Neuronal stem cell (in vitro differentiated cells): ENCODE measurements at regions not wholly inside any gene's neighbourhood (a gene's known extent, or its start where the extent isn't known, plus 50 kb on each side); places are given as distances from the start of the nearest gene placed in this dataset.

Source experiments
- DNase-seq: peaks from one replicate; pipeline ENCODE4 v3.0.0-alpha.2; 2013; ENCODE audit warnings: low spot score
- H2AFZ ChIP-seq: one replicate; pipeline ENCODE4 v1.6.1; 2013; ENCODE audit warnings: mild to moderate bottlenecking, low read length, inconsistent platforms
- H2AK5ac ChIP-seq: 2 replicates; pipeline ENCODE4 v1.6.1; 2013; ENCODE audit warnings: low read depth, mild to moderate bottlenecking, inconsistent platforms, low read length, moderate library complexity, mixed read lengths
- H2BK120ac ChIP-seq: 2 replicates; pipeline ENCODE4 v1.6.1; 2013; ENCODE audit warnings: low read depth, mild to moderate bottlenecking, inconsistent platforms, low read length, moderate library complexity, mixed read lengths
- H2BK12ac ChIP-seq: one replicate; pipeline ENCODE4 v1.6.1; 2013; ENCODE audit warnings: low read length, inconsistent platforms
- H2BK15ac ChIP-seq: 2 replicates; pipeline ENCODE4 v1.6.1; 2013; ENCODE audit warnings: mild to moderate bottlenecking, low read length, inconsistent platforms, mixed read lengths
- H2BK5ac ChIP-seq: one replicate; pipeline ENCODE4 v1.6.1; 2013; ENCODE audit warnings: inconsistent platforms, mild to moderate bottlenecking, low read length, moderate library complexity
- H3K14ac ChIP-seq: one replicate; pipeline ENCODE4 v1.6.1; 2013; ENCODE audit warnings: low read length, inconsistent platforms
- H3K18ac ChIP-seq: 2 replicates; pipeline ENCODE4 v1.6.1; 2013; ENCODE audit warnings: low read length, inconsistent platforms
- H3K23ac ChIP-seq: 2 replicates; pipeline ENCODE4 v1.6.1; 2013; ENCODE audit warnings: low read depth, mild to moderate bottlenecking, mixed read lengths, low read length, inconsistent platforms; ENCODE audit not compliant: poor library complexity
- H3K27ac ChIP-seq: replicated peaks from 3 replicates; pipeline ENCODE4 v1.5.1; 2013; ENCODE audit warnings: low read length, inconsistent platforms
- H3K27me3 ChIP-seq, 3 experiments: 2 replicates each; pipeline ENCODE4 v1.6.1; 2013; ENCODE audit warnings: low read length in 3 of 3, mild to moderate bottlenecking in 2 of 3, inconsistent platforms in 1 of 3, low read depth in 1 of 3, mixed read lengths in 1 of 3, moderate library complexity in 1 of 3; ENCODE audit not compliant: control insufficient read depth in 3 of 3, insufficient read depth in 3 of 3
- H3K36me3 ChIP-seq, 2 donors: replicated peaks in 1 of 2; 2 replicates each; pipeline ENCODE4 v1.6.1; 2013; ENCODE audit warnings: low read length in 2 of 2; ENCODE audit not compliant: control insufficient read depth in 2 of 2, insufficient read depth in 2 of 2
- H3K4ac ChIP-seq: 2 replicates; pipeline ENCODE4 v1.6.1; 2013; ENCODE audit warnings: inconsistent platforms, mild to moderate bottlenecking, low read length, moderate library complexity
- H3K4me1 ChIP-seq, 2 donors: 1 replicate in 1 of 2; 2 replicates in 1 of 2; pipeline ENCODE4 v1.6.1; 2013; ENCODE audit warnings: low read length in 2 of 2, low read depth in 1 of 2; ENCODE audit not compliant: control insufficient read depth in 2 of 2, insufficient read depth in 1 of 2
- H3K4me2 ChIP-seq: one replicate; pipeline ENCODE4 v1.6.1; 2013; ENCODE audit warnings: mild to moderate bottlenecking, low read length, inconsistent platforms; ENCODE audit not compliant: insufficient read depth, poor library complexity, severe bottlenecking
- H3K4me3 ChIP-seq, 2 donors: 2 replicates each; pipeline ENCODE4 v1.5.1; 2013; ENCODE audit warnings: low read length in 2 of 2, mild to moderate bottlenecking in 2 of 2, inconsistent platforms in 1 of 2, moderate library complexity in 1 of 2
- H3K79me1 ChIP-seq: one replicate; pipeline ENCODE4 v1.6.1; 2013; ENCODE audit warnings: low read depth, mild to moderate bottlenecking, inconsistent platforms, low read length, moderate library complexity
- H3K9ac ChIP-seq: one replicate; pipeline ENCODE4 v1.6.1; 2013; ENCODE audit warnings: mild to moderate bottlenecking, low read depth, low read length, inconsistent platforms; ENCODE audit not compliant: poor library complexity
- H3K9me3 ChIP-seq, 2 donors: replicated peaks in 1 of 2; 2 replicates each; pipeline versions ENCODE3 to v1.6.1; 2013; ENCODE audit warnings: low read length in 2 of 2, mild to moderate bottlenecking in 2 of 2, inconsistent platforms in 1 of 2, low read depth in 1 of 2, mixed read lengths in 1 of 2, moderate library complexity in 1 of 2; ENCODE audit not compliant: control insufficient read depth in 2 of 2, insufficient read depth in 1 of 2
- H4K8ac ChIP-seq: one replicate; pipeline ENCODE4 v1.6.1; 2013; ENCODE audit warnings: low read depth, mild to moderate bottlenecking, inconsistent platforms, low read length, moderate library complexity
- H4K91ac ChIP-seq: one replicate; pipeline ENCODE4 v1.6.1; 2013; ENCODE audit warnings: low read length, low read depth, mild to moderate bottlenecking, inconsistent platforms; ENCODE audit not compliant: poor library complexity
- WGBS, 2 donors: extraction: QIAGEN DNeasy Blood & Tissue Kit; methylation state at CpG; one replicate each; pipeline ENCODE4 v1.1.7; 2013; ENCODE audit warnings: missing lambda C conversion rate in 2 of 2, mixed read lengths in 1 of 2; ENCODE audit not compliant: insufficient read length in 2 of 2, insufficient replicate concordance in 1 of 2; ENCODE audit errors: extremely low coverage in 2 of 2; 5-methylcytosine and 5-hydroxymethylcytosine counted together

DNA sequence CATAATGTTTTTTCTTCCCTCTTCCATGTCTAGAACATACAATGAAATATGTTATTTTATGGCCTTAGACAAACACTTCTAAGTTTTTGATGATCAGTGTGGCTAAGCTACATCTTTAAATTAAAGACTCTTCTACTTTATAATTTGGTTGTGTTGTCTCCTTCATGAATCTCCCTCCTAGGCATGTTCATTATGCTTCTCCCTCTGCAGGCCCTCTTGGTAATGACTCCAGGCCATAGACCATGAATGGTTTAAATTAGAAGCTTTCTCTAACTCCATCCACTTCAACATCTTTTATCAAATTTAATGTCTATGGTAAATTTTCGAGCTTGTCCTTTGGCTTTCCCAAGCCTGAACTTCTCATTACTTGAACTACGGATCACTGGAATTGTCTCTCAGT is 342.7 kb upstream of the ADAMTS16 start:
- no peak overlapping the region for H3K4me2 ChIP-seq
- peaks cover 0 to 2% of the 10 kb centered on the region in 2 donors for H3K4me1 ChIP-seq
- H3K18ac ChIP-seq: no peak overlapping the region
- H2BK5ac ChIP-seq: no peak overlapping the region
- H2BK15ac ChIP-seq: no peak overlapping the region
- no peaks in the 10 kb centered on the region for H3K79me1 ChIP-seq
- no peak overlapping the region for H2AFZ ChIP-seq
- H4K91ac ChIP-seq: no peak overlapping the region
- H4K8ac ChIP-seq: no peak overlapping the region
- no peak for DNase-seq
- H3K9ac ChIP-seq: no peak overlapping the region
- no peak overlapping the region for H3K23ac ChIP-seq
- H2BK120ac ChIP-seq: no peak overlapping the region
- no peak overlapping the region for H3K14ac ChIP-seq
- H3K4ac ChIP-seq: no peak overlapping the region
- no peaks in the 10 kb centered on the region for H3K9me3 ChIP-seq
- no peak overlapping the region for H2BK12ac ChIP-seq
- no peak overlapping the region for H3K27ac ChIP-seq
- no peaks in the 10 kb centered on the region for H3K36me3 ChIP-seq
- no CpG with 5 or more reads among the region's 2 CpGs for WGBS, 2 donors
- no peak overlapping the region for H2AK5ac ChIP-seq
- no peaks in the 10 kb centered on the region for H3K27me3 ChIP-seq
- H3K4me3 ChIP-seq: no peak overlapping the region

DNA sequence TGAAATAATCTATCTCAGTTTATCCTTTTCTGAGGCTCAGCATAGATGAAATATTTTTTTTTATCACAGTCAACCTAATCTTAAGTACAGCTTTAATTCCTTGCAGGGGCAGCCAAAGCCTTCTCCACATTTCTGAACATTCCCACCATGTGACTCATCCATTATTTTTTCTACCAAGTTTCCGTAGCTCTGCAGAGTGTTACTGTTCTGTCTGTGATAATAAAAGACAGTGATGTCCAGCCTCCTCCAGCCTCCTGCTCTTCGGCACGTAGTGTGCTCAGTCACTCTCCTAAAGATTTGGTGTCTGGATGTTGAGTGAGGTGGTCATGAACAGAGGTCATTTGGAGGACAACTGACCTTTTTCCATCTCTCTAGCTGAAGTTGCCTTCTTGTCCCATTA is 338.1 kb upstream of the ADAMTS16 start:
- no peak overlapping the region for H3K18ac ChIP-seq
- H2BK120ac ChIP-seq: no peak overlapping the region
- H2AK5ac ChIP-seq: no peak overlapping the region
- no peaks in the 10 kb centered on the region for H3K27me3 ChIP-seq
- no peak overlapping the region for H2BK15ac ChIP-seq
- H3K4me1 ChIP-seq: peaks cover 0 to 2% of the 10 kb centered on the region in 2 donors
- no peak overlapping the region for H3K23ac ChIP-seq
- no peak overlapping the region for H4K91ac ChIP-seq
- no peaks in the 10 kb centered on the region for H3K36me3 ChIP-seq
- no peaks in the 10 kb centered on the region for H3K9me3 ChIP-seq
- no peak overlapping the region for H2BK5ac ChIP-seq
- no peak overlapping the region for H3K14ac ChIP-seq
- H3K27ac ChIP-seq: no peak overlapping the region
- H2AFZ ChIP-seq: no peak overlapping the region
- no peak overlapping the region for H3K4me3 ChIP-seq
- no peak overlapping the region for H3K4ac ChIP-seq
- no peak overlapping the region for H4K8ac ChIP-seq
- H3K79me1 ChIP-seq: no peaks in the 10 kb centered on the region
- no peak overlapping the region for H2BK12ac ChIP-seq
- WGBS, 2 donors: no CpG with 5 or more reads among the region's 3 CpGs
- no peak overlapping the region for H3K9ac ChIP-seq
- H3K4me2 ChIP-seq: no peak overlapping the region
- no peak for DNase-seq

DNA sequence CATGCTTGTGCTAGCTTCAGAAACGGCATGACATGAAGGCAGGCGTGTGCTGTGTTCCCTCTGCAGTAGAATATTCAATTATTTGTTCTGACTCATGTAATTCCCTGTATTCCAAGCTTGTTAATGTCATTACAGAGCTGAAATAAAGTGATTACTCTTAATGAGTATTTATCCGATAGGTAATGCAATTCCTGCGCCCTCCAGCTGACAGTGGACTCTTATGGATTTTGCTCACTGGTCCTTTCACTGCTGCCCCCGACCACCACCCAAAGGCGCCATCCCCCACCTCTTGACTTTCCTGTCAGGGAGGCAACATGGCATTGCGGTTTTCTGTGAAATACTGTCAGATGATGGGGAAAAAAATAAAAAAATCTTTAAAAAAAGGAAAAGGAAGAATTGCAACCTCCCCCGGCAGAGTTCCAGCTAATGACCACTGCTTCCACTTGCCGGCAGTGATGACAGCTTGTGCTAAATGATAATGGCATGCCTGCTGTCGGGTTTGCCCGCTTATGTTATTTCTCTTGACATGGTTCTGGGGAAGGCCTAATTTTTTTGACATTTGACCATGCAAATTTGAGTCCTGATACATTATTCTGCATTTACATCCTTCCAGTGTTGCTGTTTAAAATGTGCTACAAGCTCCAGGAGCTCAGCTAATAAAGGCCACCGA is 335.3 kb upstream of the ADAMTS16 start:
- Histone ChIP-seq H3K9ac (no peak overlapping the region), H4K8ac (no peak overlapping the region), H3K4me3 (no peak overlapping the region), H3K27ac (no peak overlapping the region), H2AK5ac (no peak overlapping the region), H2BK12ac (no peak overlapping the region), H2BK5ac (no peak overlapping the region), H3K18ac (no peak overlapping the region), H4K91ac (no peak overlapping the region), H3K4me2 (no peak overlapping the region), H2AFZ (no peak overlapping the region), H3K36me3 (no peaks in the 10 kb centered on the region), H3K9me3 (no peaks in the 10 kb centered on the region), H2BK15ac (no peak overlapping the region), H3K4me1 (peaks cover 0 to 2% of the 10 kb centered on the region in 2 donors), H3K27me3 (no peaks in the 10 kb centered on the region), H2BK120ac (no peak overlapping the region), H3K23ac (no peak overlapping the region), H3K79me1 (no peaks in the 10 kb centered on the region), H3K4ac (no peak overlapping the region), H3K14ac (no peak overlapping the region)
- DNase-seq: no peak
- WGBS, 2 donors: no CpG with 5 or more reads among the region's 12 CpGs

DNA sequence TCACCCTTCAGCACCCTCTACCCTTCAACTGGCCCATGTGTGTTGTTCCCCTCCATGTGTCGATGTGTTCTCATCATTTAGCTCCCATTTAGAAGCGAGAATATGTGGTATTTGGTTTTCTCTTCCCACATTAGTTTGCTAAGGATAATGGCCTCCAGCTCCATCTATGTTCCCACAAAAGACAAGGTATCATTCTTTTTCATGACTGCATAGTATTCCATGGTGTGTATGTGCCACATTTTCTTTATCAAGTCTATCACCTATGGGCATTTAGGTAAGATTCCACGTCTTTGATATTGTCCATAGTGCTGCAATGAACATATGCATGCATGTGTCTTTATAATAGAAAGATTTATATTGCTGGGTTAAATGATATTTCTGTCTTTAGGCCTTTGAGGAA is 325.1 kb upstream of the ADAMTS16 start:
- H3K27me3 ChIP-seq: no peaks in the 10 kb centered on the region
- no peak overlapping the region for H3K18ac ChIP-seq
- no peak overlapping the region for H2BK15ac ChIP-seq

More for the DNA sequence above, 325.1 kb upstream of the ADAMTS16 start:
- H3K27ac ChIP-seq: no peak overlapping the region
- H3K9ac ChIP-seq: no peak overlapping the region
- no peak overlapping the region for H3K4me3 ChIP-seq
- no peak for DNase-seq
- H3K36me3 ChIP-seq: no peaks in the 10 kb centered on the region
- no peak overlapping the region for H4K8ac ChIP-seq
- no peak overlapping the region for H2BK5ac ChIP-seq
- H2AK5ac ChIP-seq: no peak overlapping the region
- H3K4me1 ChIP-seq: no peaks in the 10 kb centered on the region
- H3K79me1 ChIP-seq: no peaks in the 10 kb centered on the region
- H2AFZ ChIP-seq: no peak overlapping the region
- no CpG with 5 or more reads among the region's 3 CpGs for WGBS, 2 donors
- no peaks in the 10 kb centered on the region for H3K9me3 ChIP-seq
- H3K4ac ChIP-seq: no peak overlapping the region
- H2BK12ac ChIP-seq: no peak overlapping the region
- H3K23ac ChIP-seq: no peak overlapping the region
- no peak overlapping the region for H4K91ac ChIP-seq
- H3K14ac ChIP-seq: no peak overlapping the region
- H3K4me2 ChIP-seq: no peak overlapping the region
- no peak overlapping the region for H2BK120ac ChIP-seq
